Hematopoietic multipotent progenitor cell treated with erythropoietin and hydrocortisone succinate and interleukin-3 and kit ligand, for 17 days (in vitro differentiated cells): ENCODE measurements at regions not wholly inside any gene's neighbourhood (a gene's known extent, or its start where the extent isn't known, plus 50 kb on each side); places are given as distances from the start of the nearest gene placed in this dataset.
"Not testable (repeated sequence)": the region's sequence is repeated elsewhere in the genome, so short reads cannot be mapped to it uniquely, and the experiment has no call there.

Source experiments
- DNase-seq: peaks from one replicate; pipeline ENCODE4 v3.0.0-alpha.2; 2015; ENCODE audit warnings: low spot score

- peak; percentile 13 for DNase-seq
These were observed 81.4 kb upstream of the ACSL1 start for GRCh38 chr4:184907216-184907615.

GRCh38 chr4:184907810-184908209 lies 82.0 kb upstream of the ACSL1 start:
- DNase-seq: no peak

DNA sequence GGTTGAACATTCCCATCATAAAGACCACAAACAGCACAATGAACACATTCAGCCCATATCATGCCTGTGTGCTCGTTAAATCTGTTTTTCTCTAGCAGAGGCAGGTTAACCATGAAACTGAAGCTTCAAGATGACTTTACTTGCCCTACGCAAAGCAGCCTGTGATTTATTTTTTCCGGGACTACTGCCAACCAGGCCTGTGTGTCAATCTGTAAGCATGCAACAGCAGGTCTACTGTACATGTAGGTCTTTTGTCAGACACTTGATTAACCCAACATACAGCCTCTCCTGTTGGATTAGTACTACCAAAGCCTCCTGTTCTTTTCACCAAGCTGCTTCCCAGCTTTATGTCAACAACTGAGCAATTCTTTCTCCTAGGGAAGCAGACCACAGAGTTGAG lies 85.5 kb upstream of the ACSL1 start:
- no peak for DNase-seq

- no peak for DNase-seq
These were observed 87.8 kb upstream of the ACSL1 start for GRCh38 chr4:184913356-184914143.

DNA sequence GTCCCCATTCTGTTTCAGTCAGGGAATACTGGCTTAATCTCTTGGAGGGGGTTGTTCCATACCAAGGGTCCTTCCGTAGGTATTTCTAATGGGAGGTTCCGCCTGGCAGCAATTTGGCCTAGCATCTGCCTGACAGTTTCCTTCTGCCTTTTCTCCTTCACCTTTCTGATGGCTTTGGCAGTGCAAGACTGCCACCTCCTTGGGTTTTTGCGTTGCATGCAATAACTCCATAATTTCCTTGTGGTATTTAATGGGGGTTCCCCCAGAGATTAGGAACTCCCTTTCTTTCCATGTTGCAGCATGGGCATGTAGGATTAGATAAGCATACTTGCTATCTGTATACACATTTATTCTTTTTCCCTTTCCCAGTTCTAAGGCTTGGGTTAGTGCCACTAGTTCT lies 93.0 kb upstream of the ACSL1 start:
- not testable (repeated sequence) for DNase-seq

DNA sequence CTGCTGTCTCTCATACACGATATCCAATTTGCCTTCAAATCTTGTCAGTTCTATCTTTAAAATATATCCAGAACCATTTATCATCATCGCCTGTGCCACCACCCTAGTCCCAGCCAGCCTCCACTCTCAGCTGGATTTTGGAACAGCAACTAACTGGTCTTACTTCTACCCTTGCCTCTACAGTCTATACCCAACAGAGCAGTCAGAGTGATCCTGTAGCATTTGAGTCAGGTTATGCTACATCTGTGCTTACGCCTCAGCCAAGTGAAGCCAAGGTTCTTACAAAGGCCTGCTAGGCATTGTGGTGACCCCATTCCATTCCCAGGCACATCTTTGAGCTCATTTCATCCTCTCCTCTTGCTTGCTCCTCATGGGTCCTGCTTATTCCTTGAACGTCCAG lies 95.7 kb upstream of the ACSL1 start:
- DNase-seq: no peak

- no peak for DNase-seq
These were observed 96.0 kb upstream of the HELT start for GRCh38 chr4:184922301-184922700.

GRCh38 chr4:184924516-184924915 lies 93.8 kb upstream of the HELT start:
- DNase-seq: no peak

DNA sequence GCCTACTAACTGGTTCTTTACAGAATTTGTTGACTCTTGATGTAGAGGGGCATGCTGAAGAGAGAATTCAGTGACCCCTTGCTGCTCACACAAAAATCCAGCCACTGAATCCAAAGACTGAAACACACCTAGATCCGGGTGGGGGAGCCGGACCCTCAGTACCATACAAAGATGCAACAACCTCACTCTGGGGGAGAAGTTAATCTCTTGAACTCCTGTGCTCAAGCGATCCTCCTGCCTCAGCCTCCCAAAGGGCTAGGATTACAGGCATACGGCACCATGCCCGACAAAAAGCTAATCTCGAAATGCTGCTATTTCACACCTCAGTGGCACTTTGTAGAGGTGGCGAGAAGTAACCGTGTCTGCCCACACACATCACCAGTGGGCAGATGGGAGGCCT lies 88.8 kb upstream of the HELT start:
- DNase-seq: no peak

- no peak for DNase-seq
These were observed 88.3 kb upstream of the HELT start for GRCh38 chr4:184930026-184930425.

DNA sequence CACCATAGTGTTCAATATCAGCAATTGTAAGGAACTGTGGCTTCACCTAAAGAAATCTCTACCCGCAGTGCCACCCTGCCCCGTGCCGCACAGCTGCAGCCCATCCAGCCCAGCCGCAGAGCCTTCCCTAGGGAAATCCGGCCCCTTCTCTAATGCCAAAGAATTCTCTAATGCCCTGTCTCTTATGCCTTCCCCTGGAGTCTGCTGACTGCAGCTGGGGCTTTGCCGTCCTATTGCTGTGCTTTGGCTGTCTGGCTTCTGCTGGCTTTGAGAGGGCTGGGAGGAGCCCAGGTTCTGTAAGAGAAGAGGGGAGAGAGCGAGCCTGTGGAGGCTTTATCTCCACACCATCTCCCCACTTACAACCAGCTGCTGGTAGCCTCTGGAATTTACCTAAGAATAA lies 85.9 kb upstream of the HELT start:
- DNase-seq: no peak

GRCh38 chr4:184933311-184933710 lies 85.0 kb upstream of the HELT start:
- no peak for DNase-seq

DNA sequence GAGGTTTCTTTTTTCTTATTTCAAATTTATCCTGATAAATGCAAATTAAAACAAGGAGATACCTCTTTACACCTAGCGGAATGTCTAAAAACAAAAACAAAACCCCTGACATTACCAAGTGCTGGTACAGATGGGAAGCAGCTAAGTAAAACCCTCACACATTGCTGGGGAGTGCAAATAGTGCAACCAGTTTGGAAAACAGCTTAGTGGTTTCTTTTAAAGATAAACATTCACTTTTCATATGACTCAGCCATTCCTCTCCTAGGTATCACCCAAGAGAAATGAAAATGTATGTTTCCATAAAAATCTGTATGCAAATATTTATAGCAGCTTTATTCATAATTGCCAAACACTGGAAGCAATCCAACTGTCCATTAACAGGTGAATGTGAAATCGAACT lies 84.1 kb upstream of the HELT start:
- no peak for DNase-seq

GRCh38 chr4:184934961-184935360 lies 83.3 kb upstream of the HELT start:
- DNase-seq: no peak

GRCh38 chr4:184936071-184936470 lies 82.2 kb upstream of the HELT start:
- no peak for DNase-seq

DNA sequence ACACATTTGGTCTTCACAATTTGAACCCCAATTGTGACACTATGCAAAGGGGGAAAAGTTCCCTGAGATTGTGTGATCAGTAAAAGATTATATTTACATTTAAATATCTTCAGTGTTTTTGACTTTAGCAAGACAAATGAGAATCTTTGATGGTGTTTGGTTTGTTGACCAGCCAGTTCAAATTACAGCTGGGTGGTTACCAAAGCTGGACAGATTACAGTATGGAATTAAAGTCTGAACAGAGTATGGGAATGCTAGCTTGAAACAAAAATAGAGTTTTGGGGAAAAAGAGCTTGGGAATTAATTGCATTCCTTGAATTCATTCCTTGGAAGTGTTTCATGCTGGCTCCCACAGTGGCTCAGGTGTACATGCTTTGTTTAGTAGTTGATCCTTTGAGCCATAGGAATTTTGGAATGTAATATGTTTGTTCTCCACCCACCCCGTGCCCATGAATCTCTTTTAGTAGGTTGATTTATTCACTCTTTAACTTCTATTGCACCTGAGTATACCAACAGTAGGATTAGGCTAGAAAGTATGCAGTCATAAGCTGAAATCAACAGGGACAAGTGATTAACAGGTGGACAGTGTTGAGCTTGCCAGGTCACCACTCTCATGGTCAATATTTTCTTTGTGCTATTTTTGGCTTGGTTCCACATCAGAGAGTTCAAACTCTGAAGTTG lies 81.1 kb upstream of the HELT start:
- no peak for DNase-seq

GRCh38 chr4:184937745-184938144 lies 80.5 kb upstream of the HELT start:
- DNase-seq: no peak

DNA sequence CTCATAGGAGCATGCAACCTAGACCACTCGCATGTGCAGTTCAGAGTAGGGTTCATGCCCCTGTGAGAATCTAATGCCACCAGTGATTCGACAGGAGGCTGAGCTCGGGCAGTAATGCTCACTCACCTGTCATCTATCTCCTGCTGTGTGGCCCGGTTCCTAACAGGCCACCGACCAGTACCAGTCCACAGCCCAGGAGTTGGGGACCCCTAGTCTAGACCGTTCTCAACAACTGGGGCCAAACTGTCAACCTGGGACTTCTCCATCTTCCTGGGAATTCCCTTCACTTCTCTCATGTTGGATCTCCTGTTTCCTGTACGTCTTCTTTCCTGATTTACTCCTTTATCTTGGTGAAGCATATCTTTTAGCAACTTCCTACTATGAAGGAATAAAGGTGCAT lies 79.4 kb upstream of the HELT start:
- no peak for DNase-seq

DNA sequence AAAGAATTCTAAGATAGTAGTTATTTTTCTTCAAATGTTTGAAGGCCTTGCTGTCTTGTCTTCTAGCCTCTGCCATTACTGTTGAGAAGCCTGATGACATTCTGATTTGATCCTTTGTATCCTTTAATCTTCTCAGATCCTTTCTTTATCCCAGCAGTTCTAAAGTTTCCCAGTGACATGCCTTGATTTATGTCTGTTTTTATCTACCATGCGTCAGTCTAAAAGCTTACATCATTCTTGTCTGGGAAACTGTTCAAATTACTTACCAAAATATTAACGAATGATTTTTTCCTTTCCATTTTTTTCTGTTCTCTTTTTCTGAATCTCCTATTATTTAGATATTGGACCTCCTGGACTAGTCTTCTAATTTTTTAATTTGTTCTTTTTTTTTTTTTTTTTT lies 78.3 kb upstream of the HELT start:
- no peak for DNase-seq

- DNase-seq: no peak
These were observed 77.8 kb upstream of the HELT start for GRCh38 chr4:184940500-184940899.

- no peak for DNase-seq
These were observed 76.4 kb upstream of the HELT start for GRCh38 chr4:184941671-184942418.

DNA sequence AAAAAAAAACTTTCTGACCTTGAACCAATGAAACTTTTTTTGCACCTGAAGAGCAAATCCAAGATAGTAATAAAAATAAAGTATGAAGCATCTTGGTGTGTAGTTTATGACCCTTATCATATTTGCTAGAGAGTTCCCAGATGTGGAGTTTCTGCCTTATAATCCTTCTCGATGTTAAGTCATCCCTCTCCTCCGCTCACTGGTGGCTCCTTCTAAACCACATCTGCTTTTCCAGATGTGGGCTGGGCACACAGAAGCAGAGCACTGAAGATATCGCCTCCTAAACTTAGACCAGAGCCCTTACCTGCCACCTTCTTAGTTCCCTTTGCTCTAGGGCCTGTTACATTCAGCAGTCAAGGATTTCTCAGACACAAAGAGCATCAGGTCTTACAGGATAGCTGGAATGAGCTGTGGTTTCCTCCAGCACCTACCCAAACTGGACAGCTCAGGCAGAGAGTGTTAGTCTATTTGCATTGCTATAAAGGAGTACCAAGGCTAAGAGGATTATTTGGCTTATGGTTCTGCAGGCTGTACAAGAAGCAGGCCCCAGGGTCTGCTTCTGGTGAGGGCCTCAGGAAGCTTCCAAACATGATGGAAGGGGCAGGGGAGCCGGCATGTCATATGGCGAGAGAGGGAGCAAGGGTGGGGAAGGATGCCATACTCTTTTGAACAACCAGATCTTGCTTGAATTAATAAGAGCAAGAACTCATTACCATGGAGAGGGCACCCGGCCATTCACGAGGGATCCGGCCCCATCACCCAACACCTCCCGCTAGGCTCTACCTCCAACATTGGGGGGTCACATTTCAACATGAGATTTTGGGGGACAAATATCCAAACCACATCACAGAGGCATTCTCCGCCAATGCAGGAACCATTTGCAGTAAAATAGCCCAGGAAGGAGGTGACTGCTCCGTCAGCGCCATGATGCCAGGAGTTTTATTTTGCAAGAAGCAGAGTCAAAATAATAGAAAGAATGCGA lies 75.6 kb upstream of the HELT start:
- DNase-seq: no peak
